SK-N-SH (cell line): ENCODE measurements at regions not wholly inside any gene's neighbourhood (a gene's known extent, or its start where the extent isn't known, plus 50 kb on each side); places are given as distances from the start of the nearest gene placed in this dataset.
"Not testable (repeated sequence)": the region's sequence is repeated elsewhere in the genome, so short reads cannot be mapped to it uniquely, and the experiment has no call there.

ENCODE experiments used
- CTCF ChIA-PET: fragments of 300-600, 350-600 bp; formaldehyde crosslinking; extraction: SDS; loops from one replicate; lab custom pipeline; 2021; lab: Yijun Ruan, JAX
- POLR2A ChIA-PET: fragments of 350-600 bp; sonication (Branson Sonifier 250); formaldehyde crosslinking; extraction: SDS; loops from one replicate; lab custom pipeline; 2020; ENCODE audit warnings: antibody characterized with exemption, inconsistent platforms; lab: Yijun Ruan, JAX
- DNase-seq: peaks from one replicate; pipeline ENCODE4 v3.0.0; 2012
- H2AFZ ChIP-seq: fragments of 200-600 bp; sonication (generic); 2 replicates; pipeline ENCODE4 v1.8.1; 2016; ENCODE audit warnings: antibody characterized with exemption, mild to moderate bottlenecking, low read depth
- H3F3A ChIP-seq: fragments of 200-600 bp; sonication (generic); replicated peaks from 2 replicates; pipeline ENCODE3; 2016; ENCODE audit warnings: antibody characterized with exemption, mild to moderate bottlenecking; ENCODE audit not compliant: insufficient read depth
- H3K27ac ChIP-seq, 2 experiments: fragments of 200-500 bp in 1 of 2; fragments of 200-600 bp in 1 of 2; sonication (Bioruptor generic) in 1 of 2; sonication (generic), shearing (Covaris generic) in 1 of 2; 2 replicates each; pipeline versions ENCODE4 v1.5.1 to v1.6.1; 2014 to 2016; ENCODE audit warnings: low read depth in 2 of 2, inconsistent platforms in 1 of 2, low read length in 1 of 2, mild to moderate bottlenecking in 1 of 2, mixed read lengths in 1 of 2
- H3K27me3 ChIP-seq: fragments of 200-600 bp; sonication (generic), shearing (Covaris generic); 2 replicates; pipeline ENCODE4 v1.6.1; 2016; ENCODE audit warnings: mixed run types; ENCODE audit not compliant: insufficient read depth
- H3K36me3 ChIP-seq, 2 experiments: fragments of 200-500 bp in 1 of 2; fragments of 200-600 bp in 1 of 2; sonication (Bioruptor generic) in 1 of 2; sonication (generic) in 1 of 2; replicated peaks in 1 of 2; 2 replicates each; pipeline versions ENCODE3 to v1.5.1; 2014 to 2016; ENCODE audit warnings: low read length in 1 of 2, mild to moderate bottlenecking in 1 of 2; ENCODE audit not compliant: insufficient read depth in 2 of 2, control insufficient read depth in 1 of 2
- H3K4me1 ChIP-seq, 2 experiments: fragments of 200-500 bp in 1 of 2; fragments of 200-600 bp in 1 of 2; sonication (Bioruptor generic) in 1 of 2; sonication (generic), shearing (Covaris generic) in 1 of 2; 2 replicates each; pipeline versions ENCODE4 v1.5.1 to v1.6.1; 2014 to 2016; ENCODE audit warnings: low read depth in 1 of 2, low read length in 1 of 2, mixed run types in 1 of 2; ENCODE audit not compliant: insufficient read depth in 2 of 2, control insufficient read depth in 1 of 2
- H3K4me2 ChIP-seq: fragments of 200-600 bp; sonication (generic), shearing (Covaris generic); 2 replicates; pipeline ENCODE4 v1.6.1; 2017; ENCODE audit warnings: mixed run types
- H3K4me3 ChIP-seq, 2 experiments: fragments of 200-500 bp in 1 of 2; fragments of 200-600 bp in 1 of 2; sonication (Bioruptor generic) in 1 of 2; sonication (generic), shearing (Covaris generic) in 1 of 2; 2 replicates each; pipeline versions ENCODE4 v1.5.1 to v1.8.1; 2014 to 2016; ENCODE audit warnings: low read depth in 2 of 2, inconsistent platforms in 1 of 2, low read length in 1 of 2, mild to moderate bottlenecking in 1 of 2, mixed read lengths in 1 of 2, moderate library complexity in 1 of 2
- H3K79me2 ChIP-seq: fragments of 200-600 bp; sonication (generic); 2 replicates; pipeline ENCODE4 v1.8.1; 2017; ENCODE audit warnings: mild to moderate bottlenecking; ENCODE audit not compliant: insufficient read depth
- H3K9ac ChIP-seq: fragments of 200-600 bp; sonication (generic); 2 replicates; pipeline ENCODE4 v1.6.1; 2017; ENCODE audit warnings: mixed run types
- H3K9me2 ChIP-seq: fragments of 200-600 bp; sonication (generic); 2 replicates; pipeline ENCODE4 v1.6.1; 2017; ENCODE audit warnings: mixed run types
- H3K9me3 ChIP-seq: fragments of 200-600 bp; sonication (generic); 2 replicates; pipeline ENCODE4 v1.6.1; 2017; ENCODE audit warnings: mixed run types, mild to moderate bottlenecking, moderate library complexity
- H4K20me1 ChIP-seq: fragments of 200-600 bp; sonication (generic); 2 replicates; pipeline ENCODE4 v1.6.1; 2017; ENCODE audit warnings: mild to moderate bottlenecking, mixed run types; ENCODE audit not compliant: insufficient read depth
- CTCF ChIP-seq: fragments of 200-600 bp; sonication (generic); IDR thresholded peaks from 2 replicates; pipeline ENCODE4 v1.6.1; 2017; ENCODE audit warnings: antibody characterized with exemption, mild to moderate bottlenecking, moderate library complexity
- FOXM1 ChIP-seq: IDR thresholded peaks from 2 replicates; pipeline ENCODE4 v1.4.0; 2012; ENCODE audit warnings: low read depth, mild to moderate bottlenecking
- GABPA ChIP-seq: IDR thresholded peaks from 2 replicates; pipeline ENCODE4 v1.4.0; 2012; ENCODE audit warnings: low read depth, mild to moderate bottlenecking
- IRF3 ChIP-seq: fragments of 150-350 bp; IDR thresholded peaks from 2 replicates; pipeline ENCODE4 v1.6.1; 2016; ENCODE audit warnings: mild to moderate bottlenecking, low read depth, low read length
- NFIC ChIP-seq: IDR thresholded peaks from 2 replicates; pipeline ENCODE4 v1.4.0; 2012; ENCODE audit warnings: borderline replicate concordance
- NRF1 ChIP-seq: IDR thresholded peaks from 2 replicates; pipeline ENCODE4 v1.6.1; 2012; ENCODE audit warnings: low read depth, mild to moderate bottlenecking, low read length
- RAD21 ChIP-seq: IDR thresholded peaks from 2 replicates; pipeline ENCODE4 v1.6.1; 2012; ENCODE audit warnings: mild to moderate bottlenecking, low read length
- RCOR1 ChIP-seq: fragments of 150-350 bp; IDR thresholded peaks from 2 replicates; pipeline ENCODE4 v1.6.1; 2017; ENCODE audit warnings: antibody characterized with exemption, low read length
- RFX5 ChIP-seq: IDR thresholded peaks from 2 replicates; pipeline ENCODE4 v1.6.1; 2012; ENCODE audit warnings: mild to moderate bottlenecking, improper control_type of control experiment, low read length
- SMC3 ChIP-seq: IDR thresholded peaks from 2 replicates; pipeline ENCODE4 v1.6.1; 2012; ENCODE audit warnings: low read depth, low read length, improper control_type of control experiment
- TEAD4 ChIP-seq: IDR thresholded peaks from 2 replicates; pipeline ENCODE4 v1.4.0; 2012; ENCODE audit warnings: mild to moderate bottlenecking, borderline replicate concordance; ENCODE audit not compliant: insufficient read depth
- USF1 ChIP-seq: IDR thresholded peaks from 2 replicates; pipeline ENCODE4 v1.4.0; 2012; ENCODE audit warnings: low read depth, borderline replicate concordance
- WGBS: methylation state at CpG from one replicate; pipeline ENCODE4 v1.1.6; 2017; ENCODE audit warnings: low lambda C conversion rate; 5-methylcytosine and 5-hydroxymethylcytosine counted together

- no peaks in the 10 kb centered on the region for H3K9me2 ChIP-seq
- H3F3A ChIP-seq, result no peaks in the 10 kb centered on the region
- no peaks in the 10 kb centered on the region for H3K36me3 ChIP-seq
- H4K20me1 ChIP-seq, result no peaks in the 10 kb centered on the region
- H3K4me2 ChIP-seq, result no peak overlapping the region
- TF ChIP-seq FOXM1, result no peak
- no peak for TF ChIP-seq USF1
- peak; percentile 74 for TF ChIP-seq CTCF
- TF ChIP-seq TEAD4, result no peak
- peak; percentile 46 for TF ChIP-seq NFIC
- peak; percentile 75 for TF ChIP-seq SMC3
- TF ChIP-seq NRF1, result no peak
- peak; percentile 93 for TF ChIP-seq RAD21
- no peak overlapping the region for H2AFZ ChIP-seq
- peak; percentile 49 for DNase-seq
- no peak overlapping the region for H3K27ac ChIP-seq
- H3K4me3 ChIP-seq, result peak overlapping the region in 1 of 2 experiments; percentile 17; a peak in 1 of 4 replicates
- 16% methylated on average over 3 of the region's 3 CpGs for WGBS
- H3K4me1 ChIP-seq, result no peaks in the 10 kb centered on the region
- CTCF ChIA-PET, result no interaction called here
- H3K27me3 ChIP-seq, result no peaks in the 10 kb centered on the region
- no peak overlapping the region for H3K9ac ChIP-seq
- no peaks in the 10 kb centered on the region for H3K79me2 ChIP-seq
- H3K9me3 ChIP-seq, result no peaks in the 10 kb centered on the region
- POLR2A ChIA-PET, result no interaction called here
Observed at GRCh38 chrX:155819966-155820491, 61.1 kb upstream of the VAMP7 start.

- Histone ChIP-seq H2AFZ (no peak overlapping the region), H3K36me3 (no peaks in the 10 kb centered on the region), H3K9ac (no peak overlapping the region), H3K9me2 (no peaks in the 10 kb centered on the region), H4K20me1 (no peaks in the 10 kb centered on the region), H3K4me1 (no peaks in the 10 kb centered on the region), H3F3A (no peaks in the 10 kb centered on the region), H3K4me2 (no peak overlapping the region), H3K9me3 (no peaks in the 10 kb centered on the region), H3K27ac (no peak overlapping the region), H3K79me2 (no peaks in the 10 kb centered on the region), H3K27me3 (no peaks in the 10 kb centered on the region), H3K4me3 (no peak overlapping the region)
- ChIA-PET POLR2A (no interaction called here), CTCF (no interaction called here)
- TF ChIP-seq RCOR1, result no peak
- no peak for TF ChIP-seq IRF3
- TF ChIP-seq GABPA, result no peak
- TF ChIP-seq CTCF, result no peak
- TF ChIP-seq RFX5, result no peak
- no peak for DNase-seq
Observed at GRCh38 chrX:155819525-155819924, 61.6 kb upstream of the VAMP7 start.

GRCh38 chrX:155814391-155814790, 66.8 kb upstream of the VAMP7 start:
- H3F3A ChIP-seq, CTCF ChIA-PET, H3K4me3 ChIP-seq, H3K27me3 ChIP-seq, H3K4me1 ChIP-seq, H3K9ac ChIP-seq, H3K9me3 ChIP-seq, H3K36me3 ChIP-seq, POLR2A ChIA-PET, H3K9me2 ChIP-seq, H2AFZ ChIP-seq, H3K79me2 ChIP-seq, DNase-seq, H3K27ac ChIP-seq, H4K20me1 ChIP-seq, H3K4me2 ChIP-seq: not testable (repeated sequence)
- 41% methylated on average over 8 of the region's 8 CpGs for WGBS
